GM10266 (cell line): ENCODE measurements at regions not wholly inside any gene's neighbourhood (a gene's known extent, or its start where the extent isn't known, plus 50 kb on each side); places are given as distances from the start of the nearest gene placed in this dataset.

ENCODE experiments used
- DNase-seq: peaks from one replicate; pipeline ENCODE4 v3.0.0; 2012; ENCODE audit errors: extremely low spot score
- CTCF ChIP-seq: IDR thresholded peaks from 2 replicates; pipeline ENCODE4 v1.5.1; 2012; ENCODE audit warnings: mild to moderate bottlenecking, low read depth; ENCODE audit not compliant: control insufficient read depth, insufficient read depth; ENCODE audit errors: missing control alignments

DNA sequence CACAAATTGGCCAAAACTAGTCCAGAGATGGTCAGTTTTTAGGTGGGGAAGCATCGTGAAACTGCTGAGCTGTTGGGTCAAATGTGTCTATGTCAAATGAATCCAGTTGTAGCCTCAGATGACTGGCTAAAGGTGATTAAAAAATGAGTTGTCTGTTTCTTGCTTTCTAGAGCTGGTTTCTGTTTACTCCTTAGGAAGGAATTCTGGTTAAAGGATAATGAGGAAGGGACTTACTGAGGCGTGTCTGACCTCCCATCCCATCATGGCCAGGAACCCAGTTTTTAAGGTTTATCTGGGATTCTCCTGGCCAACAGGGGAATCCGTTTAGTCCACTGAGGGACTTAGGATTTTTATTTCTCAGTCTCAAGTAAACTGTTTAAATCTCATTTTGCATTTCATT is 256.5 kb downstream of the UQCRFS1 start:
- TF ChIP-seq CTCF: no peak
- no peak for DNase-seq

DNA sequence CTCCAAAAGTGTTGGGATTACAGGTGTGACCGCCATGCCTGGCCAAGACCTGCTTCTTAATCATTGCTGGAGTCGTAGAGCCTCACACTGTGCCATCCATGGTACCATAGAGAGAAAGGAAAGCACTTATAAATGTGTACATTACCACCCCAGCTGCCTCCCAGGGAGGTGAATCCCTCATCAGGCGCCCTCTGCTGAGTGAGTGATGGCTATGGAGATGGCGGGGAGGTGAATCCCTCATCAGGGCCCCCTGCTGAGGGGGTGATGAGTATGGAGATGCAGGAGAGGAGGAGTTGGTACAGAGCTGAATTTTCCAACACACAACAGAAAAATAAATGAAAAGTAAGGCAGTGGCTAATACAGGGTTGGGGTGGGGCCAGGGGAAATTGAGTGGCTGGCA is 263.4 kb downstream of the UQCRFS1 start:
- no peak for DNase-seq
- no peak for TF ChIP-seq CTCF

- DNase-seq: no peak
- no peak for TF ChIP-seq CTCF
Observed at GRCh38 chr19:28949027-28949426, 263.9 kb downstream of the UQCRFS1 start.

DNA sequence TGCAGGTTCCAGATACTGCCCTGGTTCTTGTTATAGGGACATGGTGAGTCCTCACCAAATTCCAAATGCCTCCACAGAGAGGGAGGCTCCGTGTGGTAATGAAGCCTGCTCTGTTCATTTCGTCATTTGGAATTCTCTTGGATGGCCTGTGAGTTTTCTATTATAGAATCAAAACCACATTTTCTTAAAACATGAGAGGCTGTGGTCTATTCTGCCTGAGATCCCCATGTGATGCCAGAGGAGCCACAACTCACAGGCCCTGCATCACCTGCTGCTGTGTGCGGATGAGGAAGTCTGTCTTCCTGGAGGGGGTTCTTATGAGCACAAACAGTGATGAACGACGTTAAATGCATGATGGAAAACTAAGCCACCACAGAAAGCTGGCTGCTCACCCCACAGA is 264.4 kb downstream of the UQCRFS1 start:
- no peak for DNase-seq
- no peak for TF ChIP-seq CTCF

DNA sequence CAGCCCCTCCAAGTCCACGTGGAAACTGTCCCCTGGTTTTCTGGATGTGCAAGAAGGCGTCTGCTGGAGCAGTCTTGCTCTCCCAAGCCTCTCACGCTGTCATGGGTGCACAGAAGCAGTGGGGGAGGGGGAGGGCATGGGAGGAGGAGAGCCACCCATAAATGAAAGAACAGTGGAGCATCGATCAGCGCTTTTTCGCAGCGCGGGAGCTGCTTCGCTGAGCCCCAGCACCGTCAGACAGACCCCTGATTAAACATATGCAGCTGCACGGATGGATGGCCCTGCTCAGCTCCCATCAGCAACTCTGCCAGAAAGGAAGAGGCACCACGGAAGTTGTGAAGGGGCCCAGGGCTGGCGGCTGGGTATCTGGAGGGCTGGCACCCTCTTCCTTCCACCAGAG is 264.9 kb downstream of the UQCRFS1 start:
- no peak for DNase-seq
- no peak for TF ChIP-seq CTCF

- no peak for TF ChIP-seq CTCF
- DNase-seq: no peak
Observed at GRCh38 chr19:28943651-28944050, 269.3 kb downstream of the UQCRFS1 start.

- no peak for TF ChIP-seq CTCF
- no peak for DNase-seq
Observed at GRCh38 chr19:28941833-28942232, 271.1 kb downstream of the UQCRFS1 start.
